GM20000 (cell line): ENCODE measurements at regions not wholly inside any gene's neighbourhood (a gene's known extent, or its start where the extent isn't known, plus 50 kb on each side); places are given as distances from the start of the nearest gene placed in this dataset.

Experiments used
- DNase-seq: peaks from one replicate; pipeline ENCODE4 v3.0.0; 2012; ENCODE audit warnings: low spot score
- TF ChIP-seq, protein P1 (sequence below): IDR thresholded peaks from 2 replicates; pipeline ENCODE4 v1.5.1; 2012; ENCODE audit warnings: mild to moderate bottlenecking, control low read depth; ENCODE audit errors: extremely low read depth, missing control alignments

DNA sequence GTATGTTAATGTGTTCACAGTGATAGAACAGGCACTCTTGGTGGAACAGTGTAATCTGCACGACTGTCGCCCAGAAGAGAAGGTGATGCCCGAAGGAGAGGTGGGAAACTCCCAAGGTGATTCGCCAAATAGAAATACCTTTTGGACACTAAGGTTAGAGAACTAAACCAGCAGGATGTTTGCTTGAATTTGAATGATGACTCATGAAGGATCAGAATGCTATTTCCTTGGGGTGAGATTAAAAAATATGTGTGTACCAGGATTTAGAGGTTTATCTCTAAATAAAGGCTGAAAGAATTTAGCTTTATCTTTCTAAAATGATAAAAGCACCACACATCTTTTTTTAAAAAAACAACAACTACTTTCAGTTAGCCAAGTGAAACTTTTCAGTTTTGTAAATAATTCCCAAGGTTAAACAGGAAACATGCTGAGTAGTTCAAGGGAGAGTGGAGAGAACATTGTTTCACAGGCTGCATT lies 297.4 kb upstream of the TAS2R1 start:
- no peak for DNase-seq
- TF ChIP-seq, protein P1, sequence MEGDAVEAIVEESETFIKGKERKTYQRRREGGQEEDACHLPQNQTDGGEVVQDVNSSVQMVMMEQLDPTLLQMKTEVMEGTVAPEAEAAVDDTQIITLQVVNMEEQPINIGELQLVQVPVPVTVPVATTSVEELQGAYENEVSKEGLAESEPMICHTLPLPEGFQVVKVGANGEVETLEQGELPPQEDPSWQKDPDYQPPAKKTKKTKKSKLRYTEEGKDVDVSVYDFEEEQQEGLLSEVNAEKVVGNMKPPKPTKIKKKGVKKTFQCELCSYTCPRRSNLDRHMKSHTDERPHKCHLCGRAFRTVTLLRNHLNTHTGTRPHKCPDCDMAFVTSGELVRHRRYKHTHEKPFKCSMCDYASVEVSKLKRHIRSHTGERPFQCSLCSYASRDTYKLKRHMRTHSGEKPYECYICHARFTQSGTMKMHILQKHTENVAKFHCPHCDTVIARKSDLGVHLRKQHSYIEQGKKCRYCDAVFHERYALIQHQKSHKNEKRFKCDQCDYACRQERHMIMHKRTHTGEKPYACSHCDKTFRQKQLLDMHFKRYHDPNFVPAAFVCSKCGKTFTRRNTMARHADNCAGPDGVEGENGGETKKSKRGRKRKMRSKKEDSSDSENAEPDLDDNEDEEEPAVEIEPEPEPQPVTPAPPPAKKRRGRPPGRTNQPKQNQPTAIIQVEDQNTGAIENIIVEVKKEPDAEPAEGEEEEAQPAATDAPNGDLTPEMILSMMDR: no peak

DNA sequence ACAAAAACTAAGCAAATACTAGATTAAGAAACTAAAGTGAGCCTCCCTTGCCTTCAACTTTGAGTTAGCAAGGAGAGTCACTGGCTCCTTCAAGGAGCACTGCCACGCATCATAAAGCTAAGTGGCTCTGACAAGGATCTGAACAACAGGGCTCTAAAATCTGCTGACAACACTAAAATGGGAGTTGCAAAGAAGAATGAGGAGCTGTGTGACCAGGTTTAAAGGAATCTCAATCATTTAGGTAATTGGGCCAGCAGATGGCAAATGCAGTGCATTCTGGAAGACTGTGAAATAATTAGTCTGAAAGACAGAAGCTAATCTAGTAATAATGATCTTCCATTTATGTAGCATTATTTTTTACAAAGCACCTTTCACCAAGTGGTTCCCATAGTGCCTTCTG lies 297.0 kb upstream of the TAS2R1 start:
- TF ChIP-seq, protein P1: no peak
- DNase-seq: no peak

GRCh38 chr5:9924614-9925013 lies 294.5 kb upstream of the TAS2R1 start:
- DNase-seq: no peak
- TF ChIP-seq, protein P1: no peak

DNA sequence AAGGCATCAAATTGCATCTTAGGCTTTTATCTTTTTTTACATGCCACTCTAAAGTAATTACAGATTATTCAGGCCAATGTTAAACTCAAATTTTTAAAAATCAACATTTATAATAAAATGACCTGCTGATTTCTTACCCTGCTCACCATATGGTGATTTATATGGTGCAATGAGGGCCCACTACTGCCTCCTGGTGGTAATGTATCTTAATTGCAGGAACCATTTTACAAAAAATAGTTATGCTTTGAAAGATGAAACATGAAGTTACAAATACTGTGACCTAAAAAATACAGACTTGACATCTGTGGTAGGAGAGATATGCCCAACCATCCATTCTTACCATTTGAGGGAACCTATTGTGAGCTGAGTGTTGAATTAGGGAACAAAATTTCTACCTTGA lies 292.6 kb upstream of the TAS2R1 start:
- TF ChIP-seq, protein P1: peak; percentile 7
- DNase-seq: no peak

- DNase-seq: no peak
- TF ChIP-seq, protein P1: no peak
These were observed 290.5 kb upstream of the TAS2R1 start for GRCh38 chr5:9920697-9921096.

DNA sequence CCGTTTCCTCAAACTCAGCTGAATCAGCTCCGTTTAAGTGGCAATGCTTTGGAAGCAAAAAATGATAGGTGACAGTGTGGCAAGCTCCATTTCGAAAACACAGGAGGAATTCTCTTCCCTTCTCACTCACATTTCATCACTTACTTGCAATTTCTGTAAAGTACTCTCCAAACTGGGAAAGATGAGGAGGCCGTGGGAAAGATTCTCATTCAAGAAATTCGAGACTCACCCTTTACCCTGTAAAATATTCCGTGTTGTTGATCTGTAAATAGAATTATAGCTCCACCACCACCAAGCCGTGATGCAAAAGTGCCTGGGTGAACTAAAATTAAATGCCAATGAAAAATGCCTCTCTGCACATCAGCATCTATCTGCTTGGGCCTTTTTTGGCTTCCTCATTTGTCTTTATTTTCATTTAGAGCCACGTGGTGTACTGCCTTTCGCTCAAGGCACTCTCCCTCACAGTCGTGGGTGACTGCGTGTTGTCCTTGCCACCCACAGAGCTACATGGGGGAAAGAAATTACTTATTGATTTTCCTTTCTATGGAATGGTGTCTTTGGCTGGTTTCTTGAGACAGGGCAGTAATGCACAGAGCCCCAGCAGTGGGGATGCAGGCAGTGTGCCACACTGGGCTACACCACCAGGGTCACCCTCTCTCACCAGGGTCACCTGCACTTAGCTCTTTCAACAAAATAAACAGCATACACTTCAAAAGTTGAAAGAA lies 289.3 kb upstream of the TAS2R1 start:
- no peak for DNase-seq
- TF ChIP-seq, protein P1: no peak

DNA sequence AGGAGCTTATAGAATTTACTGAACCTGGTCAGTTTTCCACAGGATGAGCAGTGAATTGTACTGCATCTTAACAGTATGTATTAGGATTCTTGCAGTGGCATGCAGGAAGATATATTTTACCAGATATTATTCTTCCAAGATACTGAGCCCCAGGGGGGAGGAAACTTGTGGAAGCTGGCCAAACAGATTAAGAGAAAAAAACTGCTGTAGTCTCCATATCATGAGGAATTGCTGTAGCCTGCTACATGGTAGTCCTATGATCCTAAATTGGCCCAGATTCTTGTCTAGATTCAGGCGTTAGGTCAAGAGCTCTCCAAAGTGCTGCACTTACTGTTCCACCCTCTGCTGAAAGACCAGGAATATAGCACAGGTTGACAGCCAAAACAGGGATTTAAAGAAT lies 275.5 kb upstream of the TAS2R1 start:
- no peak for DNase-seq
- TF ChIP-seq, protein P1: no peak
